NCI-H128 (cell line): ENCODE measurements at regions not wholly inside any gene's neighbourhood (a gene's known extent, or its start where the extent isn't known, plus 50 kb on each side); places are given as distances from the start of the nearest gene placed in this dataset.

Experiments used
- DNase-seq: peaks from one replicate; lab custom pipeline; 2025; ENCODE audit not compliant: unreplicated experiment; lab: John Stamatoyannopoulos, UW

GRCh38 chr6:108734271-108734922 lies 113.8 kb upstream of the ARMC2 start:
- DNase-seq, result no peak

DNA sequence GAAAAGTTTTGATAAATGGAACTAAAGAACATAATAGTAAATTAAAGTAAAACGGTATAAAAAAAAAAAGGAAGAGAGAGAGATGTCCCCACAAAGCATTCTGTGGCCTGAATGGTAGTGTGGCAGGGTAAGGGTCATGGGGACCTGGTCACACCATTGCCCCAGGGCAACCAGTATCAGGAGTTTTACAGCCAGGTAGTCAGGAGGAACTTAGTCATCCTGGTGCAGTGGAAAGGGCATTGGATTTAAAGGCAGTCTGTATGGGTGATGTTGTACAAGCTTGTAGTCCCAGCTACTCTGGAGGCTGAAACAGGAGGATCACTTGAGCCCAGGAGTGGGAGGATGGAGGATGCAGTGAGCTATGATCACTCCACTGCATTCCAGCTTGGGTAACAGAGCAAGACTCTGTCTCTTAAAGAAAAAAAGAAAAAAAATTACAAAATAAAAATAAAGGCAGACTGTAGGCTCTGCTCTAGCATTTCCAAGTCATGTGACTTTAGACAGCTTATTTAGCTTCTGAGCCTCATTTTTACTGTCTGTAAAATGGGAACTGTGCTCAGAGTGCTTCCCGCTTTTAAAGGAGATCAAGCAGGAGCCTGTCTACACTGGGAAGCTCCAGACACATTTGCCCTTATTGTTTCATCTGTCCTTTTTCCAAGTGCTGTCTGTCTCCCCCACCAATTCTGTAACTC lies 112.8 kb upstream of the ARMC2 start:
- DNase-seq, result no peak

- no peak for DNase-seq
Observed at GRCh38 chr6:108736002-108736361, 112.2 kb upstream of the ARMC2 start.

- DNase-seq, result no peak
Observed at GRCh38 chr6:108736832-108737231, 111.4 kb upstream of the ARMC2 start.

- no peak for DNase-seq
Observed at GRCh38 chr6:108737594-108738546, 110.4 kb upstream of the ARMC2 start.

DNA sequence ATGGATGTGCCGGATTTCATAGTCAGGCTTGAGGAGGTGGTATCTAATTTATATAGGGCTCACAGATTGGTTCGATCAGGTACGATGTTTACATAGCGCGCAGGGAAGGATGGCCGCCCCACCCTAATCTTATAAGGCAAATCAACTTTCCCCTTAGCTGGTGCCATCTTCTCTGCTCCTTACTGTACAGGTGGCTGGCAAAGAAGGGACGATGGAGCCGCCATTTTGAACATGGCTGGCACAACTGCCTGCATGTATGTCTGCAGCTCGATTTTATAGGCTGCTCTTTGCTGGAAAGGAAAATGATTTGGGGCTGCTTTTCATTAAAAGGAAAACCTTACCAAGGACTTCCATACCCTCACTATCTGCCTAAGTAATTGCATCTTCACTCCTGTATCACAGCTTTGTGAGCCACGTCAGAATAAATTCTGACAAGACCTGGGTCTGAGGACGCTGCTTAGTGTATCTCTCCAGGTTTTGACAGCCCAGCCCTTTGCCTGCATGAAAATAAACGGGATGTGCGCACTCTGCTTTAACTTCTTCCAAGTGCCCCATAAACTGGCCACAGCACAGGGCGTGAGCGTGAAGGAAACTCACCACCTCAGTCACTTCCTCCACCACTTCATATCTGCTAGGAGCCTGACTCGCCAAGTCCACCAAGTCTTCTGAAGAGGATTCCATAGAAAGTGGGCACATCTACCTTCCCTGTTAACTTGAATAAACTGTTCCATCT lies 109.4 kb upstream of the ARMC2 start:
- no peak for DNase-seq

DNA sequence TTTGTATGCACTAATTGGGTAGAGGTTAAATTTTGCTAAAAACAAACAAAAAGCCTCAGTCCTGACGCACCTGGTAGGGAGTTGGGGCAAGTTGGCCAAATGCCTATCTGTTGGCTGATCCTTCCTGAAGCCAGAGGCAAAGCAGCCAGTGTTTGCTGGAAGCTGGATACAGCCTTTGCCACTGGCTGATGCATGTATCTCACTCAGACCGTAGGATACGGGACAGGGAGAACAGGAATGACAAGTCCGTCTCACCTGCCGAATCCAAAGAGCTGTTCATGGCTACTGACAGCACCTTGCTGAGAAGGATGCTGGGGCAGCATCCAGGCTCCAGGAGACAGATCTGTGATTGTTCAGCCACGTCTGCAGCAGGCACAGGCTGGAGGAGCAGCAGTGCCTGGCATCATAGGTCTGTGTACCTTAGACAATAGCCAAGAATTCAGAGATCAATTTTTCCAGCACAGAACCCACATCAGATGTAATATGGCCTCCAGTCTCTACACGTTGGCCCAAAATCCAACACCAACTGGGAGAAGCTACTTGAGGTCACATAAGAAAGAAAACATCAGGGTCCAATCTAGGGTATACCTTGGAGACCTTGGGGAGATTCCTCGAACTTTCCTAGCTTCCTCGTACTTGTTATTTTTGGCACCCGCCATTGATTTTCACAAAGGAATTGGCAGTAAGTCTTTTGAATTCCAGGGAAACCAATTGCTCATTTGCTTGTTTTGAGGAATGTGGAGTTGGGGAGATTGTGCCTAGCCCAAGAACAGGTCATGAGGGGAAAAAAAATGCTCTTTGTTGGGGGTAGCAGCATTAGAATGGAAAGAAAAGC lies 108.5 kb upstream of the ARMC2 start:
- DNase-seq, result no peak

DNA sequence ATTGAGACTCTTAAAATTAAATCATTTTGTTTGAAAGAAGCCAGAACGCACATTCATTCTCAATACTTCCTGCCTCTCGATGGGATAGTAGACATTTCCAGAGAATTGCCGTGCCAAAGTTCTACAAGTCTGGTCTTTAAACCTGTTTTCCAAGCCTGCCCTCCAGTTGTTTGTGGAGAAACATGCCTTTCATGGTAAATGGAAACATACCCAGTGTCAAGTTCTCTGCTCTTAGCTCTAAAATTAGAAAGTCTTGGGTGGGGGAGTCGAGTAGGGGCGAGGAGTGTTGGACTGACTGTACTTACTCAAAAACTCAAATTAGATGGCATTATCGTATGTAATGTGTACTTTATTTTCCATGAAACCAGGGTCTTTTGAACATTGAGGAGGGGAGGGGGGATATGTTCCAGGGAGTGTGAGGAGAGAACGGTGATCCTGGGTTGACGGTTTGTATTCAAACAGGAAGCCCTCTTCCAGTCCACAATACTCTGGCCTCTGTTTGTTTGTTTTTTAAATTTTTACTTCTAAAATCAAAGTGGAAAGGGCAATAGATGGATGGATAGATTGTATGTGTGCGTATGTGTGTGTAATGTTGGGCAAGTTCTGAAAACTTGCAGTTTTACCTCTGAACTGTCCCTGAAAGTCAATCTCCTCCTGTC lies 106.8 kb upstream of the ARMC2 start:
- DNase-seq, result no peak

DNA sequence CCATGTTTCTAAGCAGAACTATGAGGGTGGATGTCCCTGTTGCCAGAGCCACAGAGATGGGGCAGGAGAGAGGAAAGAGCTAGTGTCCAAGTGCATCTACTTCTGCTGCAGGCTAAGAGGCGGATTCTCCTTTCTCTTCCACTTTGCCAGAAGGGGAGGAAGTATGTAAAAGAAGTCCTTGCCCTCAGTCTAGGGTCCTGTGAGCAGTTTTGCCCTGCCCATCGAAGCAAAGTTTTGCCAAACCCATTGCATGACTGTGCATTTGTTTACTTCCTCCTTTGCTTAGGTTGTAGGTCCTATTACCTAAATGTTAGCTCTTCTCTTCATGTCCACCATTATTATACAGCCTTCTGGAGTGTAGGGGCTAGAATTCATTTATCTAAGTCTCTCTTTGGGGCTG lies 106.2 kb upstream of the ARMC2 start:
- DNase-seq, result no peak

GRCh38 chr6:108744244-108744972 lies 103.8 kb upstream of the ARMC2 start:
- DNase-seq, result no peak

GRCh38 chr6:108744996-108745395 lies 103.2 kb upstream of the ARMC2 start:
- DNase-seq, result no peak

DNA sequence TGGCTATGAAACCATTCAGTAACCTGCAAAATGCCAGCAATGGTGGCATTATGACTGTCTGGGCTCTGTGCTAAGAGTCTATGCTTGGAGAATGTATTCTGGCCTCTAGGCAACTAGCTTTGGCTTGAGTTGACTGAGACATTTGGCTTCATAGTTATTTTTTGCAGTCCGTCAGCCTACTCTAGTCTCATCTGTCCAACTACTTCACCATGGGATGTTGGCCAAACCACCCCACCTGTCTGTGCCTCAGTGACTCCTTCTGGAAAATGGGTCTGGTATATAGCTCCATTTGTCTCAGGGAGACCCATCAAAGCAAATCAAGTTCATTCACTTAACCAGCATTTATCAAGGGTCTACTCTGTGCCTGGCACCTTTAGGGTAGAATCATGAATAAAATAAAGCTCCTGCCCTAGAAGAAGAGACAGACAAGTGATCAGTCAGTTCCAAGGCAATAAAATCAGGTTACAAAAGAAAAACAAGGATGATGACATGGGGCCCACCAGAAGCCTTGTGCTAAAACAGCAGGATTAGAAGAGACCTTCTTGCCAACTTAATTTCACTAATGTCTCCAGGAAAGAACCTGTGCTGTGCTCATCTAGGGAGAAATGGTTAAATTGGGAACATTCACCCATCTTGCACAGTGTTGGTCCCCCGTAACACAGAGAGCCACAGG lies 102.4 kb upstream of the ARMC2 start:
- no peak for DNase-seq

DNA sequence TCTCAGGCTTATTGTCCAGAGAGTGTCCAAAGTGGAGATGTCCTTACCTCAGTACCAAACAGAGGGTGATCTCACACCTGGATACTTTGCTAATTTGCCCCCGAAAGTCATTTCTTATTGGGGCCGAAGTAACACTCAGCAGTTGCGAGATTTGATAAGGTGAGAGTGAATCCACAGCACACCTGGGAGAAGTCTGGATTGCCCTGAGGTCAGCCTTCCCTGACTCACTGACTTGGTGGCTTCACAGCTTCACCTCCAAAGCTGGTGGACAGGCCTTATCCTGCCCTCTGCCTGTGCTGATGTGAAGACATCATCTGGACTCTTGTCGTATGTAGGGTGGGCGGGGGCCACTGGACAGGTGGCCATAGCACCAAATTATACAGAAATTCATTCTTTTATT lies 101.9 kb upstream of the ARMC2 start:
- DNase-seq, result no peak

DNA sequence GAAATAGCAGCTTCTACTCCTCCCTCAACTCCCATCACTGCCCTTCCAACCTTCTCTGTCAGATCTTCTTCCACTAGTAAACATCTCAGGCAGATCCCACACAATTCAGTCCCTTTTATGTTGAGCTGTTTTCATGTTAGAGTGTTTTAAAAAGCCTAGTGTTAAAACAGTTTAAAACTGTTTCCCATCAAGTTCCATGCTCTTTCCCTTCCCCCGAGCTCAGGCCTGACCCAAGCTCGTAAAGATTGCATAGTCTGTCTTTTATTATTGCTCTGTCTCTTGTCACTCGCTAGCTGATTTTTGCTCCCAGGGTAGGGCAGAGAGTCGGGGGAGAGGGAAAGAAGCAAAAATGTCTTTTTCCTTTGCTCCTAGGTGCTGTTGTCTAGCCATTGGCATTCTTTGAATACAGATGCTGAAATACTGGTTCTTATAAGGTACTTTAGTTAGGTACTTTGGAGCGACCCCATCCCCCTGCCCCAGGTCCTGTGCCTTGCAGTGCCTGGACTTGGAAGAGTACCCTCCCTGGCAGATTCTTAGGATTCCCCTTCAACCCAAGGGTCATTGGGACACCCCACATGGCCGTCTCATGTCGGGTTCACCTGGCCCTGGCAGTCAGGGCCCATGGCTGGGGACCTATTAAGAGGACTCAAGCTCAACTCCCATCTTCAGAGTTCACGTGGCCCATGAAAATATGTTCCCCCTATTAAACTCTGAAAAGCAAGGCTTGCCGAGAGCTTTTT lies 101.2 kb upstream of the ARMC2 start:
- no peak for DNase-seq

DNA sequence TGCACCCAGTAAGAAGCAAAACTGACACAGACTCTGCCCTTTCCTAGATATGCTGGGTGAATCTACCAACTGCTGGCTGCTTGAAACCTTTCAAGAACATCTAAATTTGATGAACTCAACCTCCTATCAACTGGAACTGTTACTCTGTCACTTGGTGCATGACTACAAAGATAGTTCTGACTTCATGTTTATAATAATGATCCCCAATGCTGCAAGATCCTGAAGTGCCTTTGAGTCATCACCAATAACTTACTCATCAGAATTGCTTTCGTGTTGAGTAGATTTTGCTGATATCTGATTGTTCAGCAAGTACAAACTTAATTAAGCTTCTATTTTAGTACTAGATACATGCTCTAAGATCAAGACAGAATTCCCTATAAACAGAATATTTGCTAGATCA lies 100.2 kb upstream of the ARMC2 start:
- no peak for DNase-seq

DNA sequence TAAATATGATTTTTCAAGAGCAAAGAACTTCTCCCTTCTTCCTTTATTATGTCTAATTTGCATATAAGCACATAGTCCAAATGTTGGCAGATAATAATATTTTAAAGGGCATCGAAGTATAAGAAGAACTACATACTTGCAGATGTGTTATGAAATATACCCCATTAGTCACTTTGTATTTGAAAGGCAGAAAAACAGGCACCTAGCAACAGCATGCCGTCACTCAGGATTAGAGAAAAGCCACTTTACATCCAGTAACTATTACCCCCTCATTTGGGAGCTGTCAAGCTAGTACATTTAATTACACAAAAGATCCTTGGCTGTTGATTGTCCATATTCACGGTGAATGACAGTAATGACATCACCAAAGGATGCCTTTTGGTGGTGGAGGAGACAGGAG lies 99.3 kb upstream of the ARMC2 start:
- no peak for DNase-seq

GRCh38 chr6:108750801-108751200 lies 97.4 kb upstream of the ARMC2 start:
- no peak for DNase-seq

- no peak for DNase-seq
Observed at GRCh38 chr6:108751282-108751681, 96.9 kb upstream of the ARMC2 start.
